ENCODE measurements at regions not wholly inside any gene's neighbourhood (a gene's known extent, or its start where the extent isn't known, plus 50 kb on each side); places are given as distances from the start of the nearest gene placed in this dataset.

- TF ChIP-seq CTCF (conservative IDR thresholded peaks at IDR 0.05 in 1 of 2, IDR thresholded peaks at IDR 0.05 in 1 of 2; ENCODE audit: extremely low read depth in 1 of 2, insufficient read depth in 1 of 2, low read depth in 1 of 2, low read length in 2 of 2) (no peak), EZH2 (IDR thresholded peaks at IDR 0.05; ENCODE audit: borderline replicate concordance, low read length) (no peak)
These were observed 116.3 kb upstream of the MAF start for GRCh38 chr16:79716645-79717332.
